Umbilical cord (tissue), 1 donor: ENCODE measurements at regions not wholly inside any gene's neighbourhood (a gene's known extent, or its start where the extent isn't known, plus 50 kb on each side); places are given as distances from the start of the nearest gene placed in this dataset.

Source experiments
- DNase-seq: peaks from one replicate; pipeline ENCODE4 v3.0.0-alpha.2; 2015; ENCODE audit warnings: low spot score

GRCh38 chr12:83826112-83826511, 1086.5 kb downstream of the SLC6A15 start:
- no peak for DNase-seq

- no peak for DNase-seq
Observed at GRCh38 chr12:83823386-83824045, 1089.1 kb downstream of the SLC6A15 start.

GRCh38 chr12:83821967-83822366, 1090.6 kb downstream of the SLC6A15 start:
- DNase-seq: no peak

- peak; percentile 95 for DNase-seq
Observed at GRCh38 chr12:83818881-83819280, 1093.7 kb downstream of the SLC6A15 start.

- no peak for DNase-seq
Observed at GRCh38 chr12:83817730-83818129, 1094.9 kb downstream of the SLC6A15 start.

GRCh38 chr12:83808591-83808990, 1104.0 kb downstream of the SLC6A15 start:
- DNase-seq: no peak

- DNase-seq: no peak
Observed at GRCh38 chr12:83807871-83808270, 1104.7 kb downstream of the SLC6A15 start.

GRCh38 chr12:83805873-83806272, 1106.7 kb downstream of the SLC6A15 start:
- DNase-seq: no peak

GRCh38 chr12:83805156-83805772, 1107.3 kb downstream of the SLC6A15 start:
- no peak for DNase-seq

GRCh38 chr12:83801972-83802371, 1110.6 kb downstream of the SLC6A15 start:
- DNase-seq: no peak

- no peak for DNase-seq
Observed at GRCh38 chr12:83800022-83800421, 1112.6 kb downstream of the SLC6A15 start.

- DNase-seq: no peak
Observed at GRCh38 chr12:83796531-83796930, 1109.8 kb downstream of the TMTC2 start.

GRCh38 chr12:83793616-83794015, 1106.9 kb downstream of the TMTC2 start:
- no peak for DNase-seq

GRCh38 chr12:83784298-83784890, 1097.7 kb downstream of the TMTC2 start:
- no peak for DNase-seq

- no peak for DNase-seq
Observed at GRCh38 chr12:83779526-83779925, 1092.8 kb downstream of the TMTC2 start.

GRCh38 chr12:83769151-83769550, 1082.4 kb downstream of the TMTC2 start:
- no peak for DNase-seq

- DNase-seq: no peak
Observed at GRCh38 chr12:83767723-83768122, 1081.0 kb downstream of the TMTC2 start.

- peak; percentile 69 for DNase-seq
Observed at GRCh38 chr12:83763425-83763824, 1076.7 kb downstream of the TMTC2 start.

- no peak for DNase-seq
Observed at GRCh38 chr12:83759906-83760305, 1073.2 kb downstream of the TMTC2 start.

GRCh38 chr12:83758888-83759631, 1072.4 kb downstream of the TMTC2 start:
- DNase-seq: no peak

- no peak for DNase-seq
Observed at GRCh38 chr12:83753904-83754303, 1067.2 kb downstream of the TMTC2 start.

- no peak for DNase-seq
Observed at GRCh38 chr12:83753205-83753604, 1066.5 kb downstream of the TMTC2 start.
